ENCODE measurements at regions not wholly inside any gene's neighbourhood (a gene's known extent, or its start where the extent isn't known, plus 50 kb on each side); places are given as distances from the start of the nearest gene placed in this dataset.
"Not testable (repeated sequence)": the region's sequence is repeated elsewhere in the genome, so short reads cannot be mapped to it uniquely, and the experiment has no call there.

GRCh38 chr18:1585881-1586488, 681.3 kb downstream of the ADCYAP1 start:
- peak; percentile 56 for DNase-seq

- DNase-seq, result no peak
These were observed 688.4 kb downstream of the ADCYAP1 start for GRCh38 chr18:1593091-1593490.

- peak; percentile 66 for DNase-seq
These were observed 690.5 kb downstream of the ADCYAP1 start for GRCh38 chr18:1595195-1595594.

- DNase-seq, result no peak
These were observed 694.5 kb downstream of the ADCYAP1 start for GRCh38 chr18:1599196-1599595.

- no peak for DNase-seq
These were observed 700.1 kb downstream of the ADCYAP1 start for GRCh38 chr18:1604751-1605150.

- no peak for DNase-seq
These were observed 713.7 kb downstream of the ADCYAP1 start for GRCh38 chr18:1618364-1618763.

- no peak for DNase-seq
These were observed 714.8 kb downstream of the ADCYAP1 start for GRCh38 chr18:1619507-1619906.

- no peak for DNase-seq
These were observed 719.9 kb downstream of the ADCYAP1 start for GRCh38 chr18:1624612-1625011.

GRCh38 chr18:1627494-1627893, 722.8 kb downstream of the ADCYAP1 start:
- DNase-seq, result no peak

- DNase-seq, result peak; percentile 68
These were observed 744.0 kb downstream of the ADCYAP1 start for GRCh38 chr18:1648712-1649111.

GRCh38 chr18:1652018-1652417, 747.3 kb downstream of the ADCYAP1 start:
- peak; percentile 5 for DNase-seq

- DNase-seq, result no peak
These were observed 749.2 kb downstream of the ADCYAP1 start for GRCh38 chr18:1653873-1654272.

GRCh38 chr18:1657876-1658275, 753.2 kb downstream of the ADCYAP1 start:
- DNase-seq, result no peak

GRCh38 chr18:1658908-1659566, 754.4 kb downstream of the ADCYAP1 start:
- DNase-seq, result no peak

GRCh38 chr18:1663879-1664705, 759.4 kb downstream of the ADCYAP1 start:
- peak; percentile 75 for DNase-seq

- no peak for DNase-seq
These were observed 760.4 kb downstream of the ADCYAP1 start for GRCh38 chr18:1665079-1665478.

GRCh38 chr18:1668279-1668678, 763.6 kb downstream of the ADCYAP1 start:
- no peak for DNase-seq

GRCh38 chr18:1671710-1672109, 767.0 kb downstream of the ADCYAP1 start:
- not testable (repeated sequence) for DNase-seq

GRCh38 chr18:1676387-1676786, 771.7 kb downstream of the ADCYAP1 start:
- no peak for DNase-seq

GRCh38 chr18:1680108-1680507, 775.4 kb downstream of the ADCYAP1 start:
- DNase-seq, result no peak

- no peak for DNase-seq
These were observed 787.2 kb downstream of the ADCYAP1 start for GRCh38 chr18:1691863-1692262.

- DNase-seq, result no peak
These were observed 803.3 kb downstream of the ADCYAP1 start for GRCh38 chr18:1708006-1708405.

GRCh38 chr18:1710114-1710513, 805.4 kb downstream of the ADCYAP1 start:
- DNase-seq, result no peak

- no peak for DNase-seq
These were observed 827.5 kb downstream of the ADCYAP1 start for GRCh38 chr18:1732143-1732542.
